A549 (cell line): ENCODE measurements at regions not wholly inside any gene's neighbourhood (a gene's known extent, or its start where the extent isn't known, plus 50 kb on each side); places are given as distances from the start of the nearest gene placed in this dataset.

ENCODE experiments used
- BHLHE40 ChIP-seq: IDR thresholded peaks from 2 replicates; pipeline ENCODE4 v1.6.1; 2012; ENCODE audit warnings: low read depth, low read length, inconsistent platforms
- CTCF ChIP-seq: fragments of >200 bp; sonication (Bioruptor Twin); formaldehyde crosslinking; IDR thresholded peaks from 3 replicates; pipeline ENCODE4 v1.5.1; 2016
- KDM1A ChIP-seq: fragments of 200-600 bp; sonication (generic); IDR thresholded peaks from 2 replicates; pipeline ENCODE4 v1.6.1; 2016; ENCODE audit warnings: low read depth, mild to moderate bottlenecking
- KDM5A ChIP-seq: fragments of 200-600 bp; sonication (generic); IDR thresholded peaks from 2 replicates; pipeline ENCODE4 v1.6.1; 2016; ENCODE audit warnings: antibody characterized with exemption, mild to moderate bottlenecking
- RCOR1 ChIP-seq: fragments of 150-350 bp; IDR thresholded peaks from 2 replicates; pipeline ENCODE4 v1.6.1; 2014; ENCODE audit warnings: antibody characterized with exemption, low read length, low read depth
- REST ChIP-seq: fragments of 200-600 bp; sonication (generic); IDR thresholded peaks from 2 replicates; pipeline ENCODE4 v1.6.1; 2016; ENCODE audit warnings: antibody characterized with exemption, mild to moderate bottlenecking, moderate library complexity
- RFX5 ChIP-seq: fragments of 450-650 bp; IDR thresholded peaks from 2 replicates; pipeline ENCODE4 v1.7.1; 2014; ENCODE audit warnings: antibody characterized with exemption, mild to moderate bottlenecking, moderate library complexity

GRCh38 chr13:111554539-111555267 lies 234.3 kb downstream of the TEX29 start:
- TF ChIP-seq KDM5A (no peak), CTCF (no peak), REST (no peak), BHLHE40 (no peak), RCOR1 (no peak), KDM1A (no peak), RFX5 (no peak)
